RWPE2 (cell line): ENCODE measurements at regions not wholly inside any gene's neighbourhood (a gene's known extent, or its start where the extent isn't known, plus 50 kb on each side); places are given as distances from the start of the nearest gene placed in this dataset.
"Not testable (repeated sequence)": the region's sequence is repeated elsewhere in the genome, so short reads cannot be mapped to it uniquely, and the experiment has no call there.

Source experiments
- ATAC-seq: fragments of 200-7000 bp; cut with Tn5 transposase; 3 replicates; pipeline ENCODE4 v1.9.1; 2021; ENCODE audit warnings: low read depth
- DNase-seq: peaks from one replicate; pipeline ENCODE4 v3.0.0-alpha.2; 2020; ENCODE audit warnings: low spot score
- H3K27ac ChIP-seq: fragments of 450-650 bp; 2 replicates; pipeline ENCODE4 v1.5.1; 2017; ENCODE audit warnings: mild to moderate bottlenecking; ENCODE audit not compliant: poor library complexity, severe bottlenecking
- H3K27me3 ChIP-seq: fragments of 250-450 bp; sonication (Bioruptor Pico); 2 replicates; pipeline ENCODE4 v1.5.1; 2021; ENCODE audit warnings: mild to moderate bottlenecking, moderate library complexity; ENCODE audit not compliant: insufficient read depth, poor library complexity, severe bottlenecking
- H3K36me3 ChIP-seq: fragments of 250-450 bp; sonication (Bioruptor Pico); 2 replicates; pipeline ENCODE4 v1.5.1; 2020; ENCODE audit warnings: low read depth, mild to moderate bottlenecking, moderate library complexity
- H3K4me1 ChIP-seq: fragments of 250-450 bp; sonication (Bioruptor Pico); 2 replicates; pipeline ENCODE4 v1.5.1; 2021; ENCODE audit warnings: mild to moderate bottlenecking, moderate library complexity; ENCODE audit not compliant: insufficient read depth, poor library complexity, severe bottlenecking
- H3K4me3 ChIP-seq: fragments of 250-450 bp; sonication (Bioruptor Pico); 2 replicates; pipeline ENCODE4 v1.5.1; 2021; ENCODE audit warnings: mild to moderate bottlenecking, moderate library complexity; ENCODE audit not compliant: severe bottlenecking
- H3K9me3 ChIP-seq: fragments of 250-450 bp; sonication (Bioruptor Pico); 2 replicates; pipeline ENCODE4 v1.5.1; 2021; ENCODE audit warnings: mild to moderate bottlenecking, moderate library complexity; ENCODE audit not compliant: severe bottlenecking
- CTCF ChIP-seq: fragments of 450-650 bp; IDR thresholded peaks from one replicate; pipeline ENCODE4 v1.5.1; 2017; ENCODE audit warnings: mild to moderate bottlenecking, moderate library complexity; ENCODE audit not compliant: poor library complexity, severe bottlenecking

GRCh38 chr17:72468841-72469240 is 348.0 kb downstream of the SOX9 start:
- Histone ChIP-seq H3K27ac (peak overlapping the region; percentile 98), H3K4me3 (no peak overlapping the region), H3K9me3 (peaks cover 2% of the 10 kb centered on the region), H3K4me1 (peaks cover 58% of the 10 kb centered on the region), H3K36me3 (peaks cover 7% of the 10 kb centered on the region), H3K27me3 (no peaks in the 10 kb centered on the region)
- DNase-seq (no peak), ATAC-seq (no peak)
- TF ChIP-seq CTCF: no peak

- no peak for TF ChIP-seq CTCF
- H3K4me1 ChIP-seq: peaks cover 53% of the 10 kb centered on the region
These were observed 349.4 kb downstream of the SOX9 start for GRCh38 chr17:72470121-72470705.

GRCh38 chr17:72470734-72471133 is 349.9 kb downstream of the SOX9 start:
- Histone ChIP-seq H3K9me3 (no peaks in the 10 kb centered on the region), H3K4me1 (peaks cover 47% of the 10 kb centered on the region), H3K27me3 (no peaks in the 10 kb centered on the region), H3K36me3 (peaks cover 8% of the 10 kb centered on the region), H3K4me3 (no peak overlapping the region), H3K27ac (peak overlapping the region; percentile 98)
- no peak for ATAC-seq
- TF ChIP-seq CTCF: no peak
- DNase-seq: no peak

More at GRCh38 chr17:72470121-72470705, 349.4 kb downstream of the SOX9 start:
- ATAC-seq (no peak), DNase-seq (no peak)
- Histone ChIP-seq H3K36me3 (peaks cover 8% of the 10 kb centered on the region), H3K27me3 (no peaks in the 10 kb centered on the region), H3K27ac (peak overlapping the region; percentile 98), H3K4me3 (no peak overlapping the region), H3K9me3 (no peaks in the 10 kb centered on the region)

GRCh38 chr17:72471296-72471695 is 350.5 kb downstream of the SOX9 start:
- Histone ChIP-seq H3K27me3 (no peaks in the 10 kb centered on the region), H3K4me3 (no peak overlapping the region), H3K4me1 (peaks cover 42% of the 10 kb centered on the region), H3K9me3 (no peaks in the 10 kb centered on the region), H3K27ac (peak overlapping the region; percentile 98), H3K36me3 (peaks cover 8% of the 10 kb centered on the region)
- ATAC-seq (no peak), DNase-seq (no peak)
- no peak for TF ChIP-seq CTCF

- Histone ChIP-seq H3K9me3 (no peaks in the 10 kb centered on the region), H3K4me3 (no peak overlapping the region), H3K27ac (peak overlapping the region; percentile 98), H3K36me3 (peaks cover 8% of the 10 kb centered on the region), H3K4me1 (peaks cover 35% of the 10 kb centered on the region), H3K27me3 (no peaks in the 10 kb centered on the region)
- DNase-seq (no peak), ATAC-seq (no peak)
- no peak for TF ChIP-seq CTCF
These were observed 351.3 kb downstream of the SOX9 start for GRCh38 chr17:72472106-72472505.

GRCh38 chr17:72472853-72473390 is 352.1 kb downstream of the SOX9 start:
- peak overlapping the region; percentile 98 for H3K27ac ChIP-seq
- not testable (repeated sequence) for DNase-seq, H3K27me3 ChIP-seq, H3K4me3 ChIP-seq, ATAC-seq, H3K36me3 ChIP-seq, H3K9me3 ChIP-seq
- peaks cover 33% of the 10 kb centered on the region for H3K4me1 ChIP-seq
